ENCODE measurements at regions not wholly inside any gene's neighbourhood (a gene's known extent, or its start where the extent isn't known, plus 50 kb on each side); places are given as distances from the start of the nearest gene placed in this dataset.

DNA sequence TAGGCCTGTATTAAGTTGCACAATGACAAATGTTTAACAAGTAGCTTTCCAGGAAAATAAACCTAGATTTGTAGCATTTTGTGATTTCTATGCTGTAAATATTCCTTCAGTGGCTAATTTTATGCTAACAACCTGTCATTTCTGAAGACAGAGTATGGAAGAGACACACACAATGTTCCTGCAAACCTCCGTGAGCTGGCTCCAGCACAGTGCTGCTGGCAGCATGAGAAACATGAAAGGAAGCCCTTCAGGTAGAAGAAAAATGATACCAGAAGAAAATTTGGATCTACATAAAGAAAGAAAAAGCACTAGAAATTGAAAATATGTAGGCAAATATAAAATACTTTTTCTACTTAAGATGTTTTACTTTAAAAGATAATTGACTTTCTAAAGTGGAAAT, 69.5 kb upstream of the CTTNBP2 start:
- DNase-seq (no peak), ATAC-seq (no peak)
- no peaks in the 10 kb centered on the region for H3K36me3 ChIP-seq (ENCODE audit: low read depth)
- intact Hi-C loops (cut with DNase I, micrococcal nuclease): no loop called here
- no peak overlapping the region for H3K4me3 ChIP-seq
- TF ChIP-seq, protein P1, sequence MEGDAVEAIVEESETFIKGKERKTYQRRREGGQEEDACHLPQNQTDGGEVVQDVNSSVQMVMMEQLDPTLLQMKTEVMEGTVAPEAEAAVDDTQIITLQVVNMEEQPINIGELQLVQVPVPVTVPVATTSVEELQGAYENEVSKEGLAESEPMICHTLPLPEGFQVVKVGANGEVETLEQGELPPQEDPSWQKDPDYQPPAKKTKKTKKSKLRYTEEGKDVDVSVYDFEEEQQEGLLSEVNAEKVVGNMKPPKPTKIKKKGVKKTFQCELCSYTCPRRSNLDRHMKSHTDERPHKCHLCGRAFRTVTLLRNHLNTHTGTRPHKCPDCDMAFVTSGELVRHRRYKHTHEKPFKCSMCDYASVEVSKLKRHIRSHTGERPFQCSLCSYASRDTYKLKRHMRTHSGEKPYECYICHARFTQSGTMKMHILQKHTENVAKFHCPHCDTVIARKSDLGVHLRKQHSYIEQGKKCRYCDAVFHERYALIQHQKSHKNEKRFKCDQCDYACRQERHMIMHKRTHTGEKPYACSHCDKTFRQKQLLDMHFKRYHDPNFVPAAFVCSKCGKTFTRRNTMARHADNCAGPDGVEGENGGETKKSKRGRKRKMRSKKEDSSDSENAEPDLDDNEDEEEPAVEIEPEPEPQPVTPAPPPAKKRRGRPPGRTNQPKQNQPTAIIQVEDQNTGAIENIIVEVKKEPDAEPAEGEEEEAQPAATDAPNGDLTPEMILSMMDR (IDR thresholded peaks at IDR 0.05): no peak
- no peaks in the 10 kb centered on the region for H3K4me1 ChIP-seq (ENCODE audit: low read depth)
- H3K9me3 ChIP-seq: no peaks in the 10 kb centered on the region

DNA sequence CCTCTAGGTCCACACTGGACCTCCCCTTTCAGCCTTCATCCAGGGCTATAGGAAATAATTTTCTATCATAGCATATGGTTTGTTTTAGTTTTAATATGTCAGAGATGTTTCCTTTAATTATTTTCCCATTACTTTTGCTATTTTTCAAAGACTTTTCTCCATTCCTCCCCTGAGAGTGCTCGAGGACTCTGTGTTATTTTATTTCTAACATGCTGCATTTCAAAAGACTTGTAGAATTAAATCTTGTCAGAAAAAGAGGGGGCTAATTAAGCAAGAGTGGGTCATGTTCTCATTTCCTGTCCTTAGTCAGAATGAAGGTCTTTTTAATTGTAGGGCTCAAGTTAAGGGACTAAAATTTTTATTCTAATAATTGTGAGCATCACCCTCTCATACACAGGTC, 71.6 kb upstream of the CTTNBP2 start:
- Histone ChIP-seq H3K36me3 (ENCODE audit: low read depth) (no peaks in the 10 kb centered on the region), H3K4me3 (no peak overlapping the region), H3K4me1 (ENCODE audit: low read depth) (no peaks in the 10 kb centered on the region), H3K9me3 (no peaks in the 10 kb centered on the region)
- intact Hi-C loops (cut with DNase I, micrococcal nuclease): no loop called here
- DNase-seq: no peak
- TF ChIP-seq, protein P1 (IDR thresholded peaks at IDR 0.05): no peak
- ATAC-seq: no peak

DNA sequence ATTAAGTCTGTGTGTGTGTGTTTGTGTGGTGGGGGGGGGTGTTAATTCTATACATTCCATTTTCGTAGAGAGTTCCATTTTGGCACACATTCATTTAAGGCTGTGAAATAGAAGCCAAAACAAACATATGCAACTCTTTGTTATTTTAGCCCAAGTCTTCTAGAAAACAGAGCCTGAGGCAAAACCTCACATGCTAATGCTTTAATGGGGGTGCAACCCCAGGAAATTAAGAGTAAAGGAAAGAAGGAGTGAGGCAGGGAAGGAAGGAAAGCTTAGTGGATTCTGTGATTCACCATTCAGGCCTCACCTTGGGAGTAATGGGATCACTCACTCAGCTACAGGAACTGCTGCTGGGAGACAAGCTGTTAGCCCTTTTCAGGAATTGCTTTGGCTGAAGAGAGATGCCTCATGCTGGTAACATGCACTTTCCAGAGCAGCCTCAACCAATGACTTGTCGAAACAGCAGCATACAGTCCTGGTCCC, 73.0 kb upstream of the CTTNBP2 start:
- Histone ChIP-seq H3K36me3 (ENCODE audit: low read depth) (no peaks in the 10 kb centered on the region), H3K9me3 (no peaks in the 10 kb centered on the region), H3K4me1 (ENCODE audit: low read depth) (peaks cover 8% of the 10 kb centered on the region), H3K4me3 (no peak overlapping the region)
- ATAC-seq (no peak), DNase-seq (no peak)
- TF ChIP-seq, protein P1 (IDR thresholded peaks at IDR 0.05): no peak
- intact Hi-C loops (cut with DNase I, micrococcal nuclease): no loop called here

DNA sequence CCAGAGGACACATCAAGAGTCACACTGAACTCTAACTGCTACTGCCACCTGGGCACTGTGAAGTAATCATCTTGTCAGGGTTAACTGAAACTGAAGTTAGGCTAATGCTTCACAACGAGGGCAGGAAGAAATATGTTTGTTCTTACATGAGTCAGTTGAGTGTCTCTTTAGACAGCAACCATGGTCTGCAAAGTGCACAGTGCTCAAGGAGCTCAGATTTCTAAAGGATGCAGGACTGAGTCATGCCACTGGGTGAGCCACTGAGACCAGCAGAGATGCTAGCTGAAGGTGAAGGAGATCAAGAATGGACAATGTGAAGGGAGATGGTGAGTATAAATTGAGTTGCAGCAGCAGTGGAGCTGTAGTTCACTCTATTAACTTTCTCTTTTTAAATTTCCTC, 76.0 kb upstream of the CTTNBP2 start:
- DNase-seq (no peak), ATAC-seq (peak; percentile 13)
- H3K4me3 ChIP-seq: no peak overlapping the region
- TF ChIP-seq, protein P1 (IDR thresholded peaks at IDR 0.05): no peak
- H3K36me3 ChIP-seq (ENCODE audit: low read depth): no peaks in the 10 kb centered on the region
- no peaks in the 10 kb centered on the region for H3K9me3 ChIP-seq
- intact Hi-C loops (cut with DNase I, micrococcal nuclease): no loop called here
- peaks cover 8% of the 10 kb centered on the region for H3K4me1 ChIP-seq (ENCODE audit: low read depth)

DNA sequence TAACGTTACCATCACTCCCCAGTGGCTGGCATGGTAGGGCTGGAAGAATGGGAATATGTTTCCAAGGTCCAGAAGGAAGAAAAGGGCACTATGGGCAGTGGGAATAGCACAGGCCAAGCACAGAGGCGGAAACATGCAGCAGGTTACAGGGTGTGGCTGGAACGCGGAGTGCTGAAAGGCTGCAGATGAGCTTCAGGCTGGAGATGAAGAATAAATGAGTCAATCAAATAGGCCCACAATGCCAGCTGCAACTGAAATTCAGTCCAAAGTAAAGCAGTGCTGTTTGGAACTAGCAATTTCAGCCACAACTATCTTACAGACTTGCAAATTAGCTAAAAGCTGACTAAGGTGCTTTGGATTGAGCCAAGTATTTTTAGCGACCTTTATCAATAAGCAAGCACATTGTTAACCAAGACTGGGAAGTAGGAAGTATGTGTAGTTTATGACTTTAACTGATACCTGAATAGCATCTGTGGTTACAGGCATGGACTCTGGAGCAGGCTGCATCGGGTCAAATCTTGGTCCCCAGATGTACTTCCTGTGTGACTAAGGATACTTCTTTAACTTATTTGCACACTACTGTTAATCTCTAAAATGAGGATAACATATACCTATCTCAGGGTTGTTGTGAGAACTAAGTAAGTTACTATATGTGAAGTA, 77.5 kb upstream of the CTTNBP2 start:
- DNase-seq (peak; percentile 43 to 71 (median 55)), ATAC-seq (peak; percentile 92)
- H3K4me3 ChIP-seq: no peak overlapping the region
- H3K36me3 ChIP-seq (ENCODE audit: low read depth): no peaks in the 10 kb centered on the region
- H3K4me1 ChIP-seq (ENCODE audit: low read depth): peaks cover 8% of the 10 kb centered on the region
- H3K9me3 ChIP-seq: no peaks in the 10 kb centered on the region
- intact Hi-C loops (cut with DNase I, micrococcal nuclease): no loop called here
- TF ChIP-seq, protein P1 (IDR thresholded peaks at IDR 0.05): no peak
